Mesenchymal stem cell (in vitro differentiated cells and primary cell): ENCODE measurements at regions not wholly inside any gene's neighbourhood (a gene's known extent, or its start where the extent isn't known, plus 50 kb on each side); places are given as distances from the start of the nearest gene placed in this dataset.

Experiments used
- DNase-seq: peaks from one replicate; pipeline ENCODE4 v3.0.0-alpha.2; 2013
- H2AFZ ChIP-seq: one replicate; pipeline ENCODE4 v1.6.1; 2013; ENCODE audit warnings: low read depth, mild to moderate bottlenecking, control low read depth, inconsistent platforms, low read length, moderate library complexity
- H2AK5ac ChIP-seq: 2 replicates; pipeline ENCODE4 v1.6.1; 2013; ENCODE audit warnings: low read length, moderate library complexity, mild to moderate bottlenecking, inconsistent platforms; ENCODE audit not compliant: severe bottlenecking
- H2BK120ac ChIP-seq: one replicate; pipeline ENCODE4 v1.6.1; 2013; ENCODE audit warnings: low read depth, mild to moderate bottlenecking, inconsistent platforms, low read length, moderate library complexity
- H2BK12ac ChIP-seq, 2 experiments: one replicate each; pipeline ENCODE4 v1.6.1; 2013; ENCODE audit warnings: inconsistent platforms in 2 of 2, low read length in 2 of 2, mild to moderate bottlenecking in 2 of 2, moderate library complexity in 2 of 2, control low read depth in 1 of 2
- H2BK15ac ChIP-seq: one replicate; pipeline ENCODE4 v1.6.1; 2013; ENCODE audit warnings: mild to moderate bottlenecking, low read depth, inconsistent platforms; ENCODE audit not compliant: poor library complexity, severe bottlenecking
- H2BK5ac ChIP-seq: 2 replicates; pipeline ENCODE4 v1.6.1; 2013; ENCODE audit warnings: low read depth, mild to moderate bottlenecking, low read length, control low read depth, inconsistent platforms; ENCODE audit not compliant: poor library complexity, severe bottlenecking
- H3K14ac ChIP-seq, 2 experiments: one replicate each; pipeline ENCODE4 v1.6.1; 2013; ENCODE audit warnings: inconsistent platforms in 2 of 2, low read length in 2 of 2, control low read depth in 1 of 2, mild to moderate bottlenecking in 1 of 2, moderate library complexity in 1 of 2
- H3K18ac ChIP-seq, 2 experiments: one replicate each; pipeline ENCODE4 v1.6.1; 2013; ENCODE audit warnings: inconsistent platforms in 2 of 2, low read length in 2 of 2, control low read depth in 1 of 2, low read depth in 1 of 2, mild to moderate bottlenecking in 1 of 2
- H3K23ac ChIP-seq, 2 experiments: one replicate each; pipeline ENCODE4 v1.6.1; 2013; ENCODE audit warnings: inconsistent platforms in 2 of 2, low read length in 2 of 2, mild to moderate bottlenecking in 2 of 2, moderate library complexity in 2 of 2, control low read depth in 1 of 2
- H3K27ac ChIP-seq: 2 replicates; pipeline ENCODE4 v1.5.1; 2013; ENCODE audit warnings: mild to moderate bottlenecking, moderate library complexity, low read length, control low read depth, inconsistent platforms; ENCODE audit not compliant: poor library complexity, severe bottlenecking
- H3K27me3 ChIP-seq, 2 experiments: 2 replicates each; pipeline versions ENCODE4 v1.6.1 to v1.7.0; 2013; ENCODE audit warnings: low read length in 2 of 2, mild to moderate bottlenecking in 2 of 2, moderate library complexity in 2 of 2, control low read depth in 1 of 2, inconsistent platforms in 1 of 2; ENCODE audit not compliant: control insufficient read depth in 1 of 2, insufficient read depth in 1 of 2
- H3K36me3 ChIP-seq, 2 experiments: 2 replicates each; pipeline versions ENCODE4 v1.6.1 to v1.7.0; 2013; ENCODE audit warnings: low read length in 2 of 2, control low read depth in 1 of 2, inconsistent platforms in 1 of 2, low read depth in 1 of 2, mild to moderate bottlenecking in 1 of 2; ENCODE audit not compliant: insufficient read depth in 2 of 2, control insufficient read depth in 1 of 2
- H3K4ac ChIP-seq, 2 experiments: one replicate each; pipeline ENCODE4 v1.6.1; 2013; ENCODE audit warnings: inconsistent platforms in 2 of 2, low read length in 2 of 2, mild to moderate bottlenecking in 2 of 2, moderate library complexity in 2 of 2, control low read depth in 1 of 2, low read depth in 1 of 2
- H3K4me1 ChIP-seq: 2 replicates; pipeline ENCODE4 v1.6.1; 2013; ENCODE audit warnings: low read depth, low read length, control low read depth; ENCODE audit not compliant: control insufficient read depth, insufficient read depth
- H3K4me2 ChIP-seq: 2 replicates; pipeline ENCODE4 v1.6.1; 2013; ENCODE audit warnings: low read length, mild to moderate bottlenecking, inconsistent platforms; ENCODE audit not compliant: poor library complexity, severe bottlenecking
- H3K4me3 ChIP-seq, 2 experiments: 2 replicates each; pipeline versions ENCODE4 v1.5.1 to v1.7.0; 2013; ENCODE audit warnings: low read length in 2 of 2, mild to moderate bottlenecking in 2 of 2, control low read depth in 1 of 2, low read depth in 1 of 2; ENCODE audit not compliant: insufficient read depth in 1 of 2
- H3K79me1 ChIP-seq: replicated peaks from 2 replicates; pipeline ENCODE4 v1.6.1; 2013; ENCODE audit warnings: mild to moderate bottlenecking, control low read depth, low read length, inconsistent platforms; ENCODE audit not compliant: poor library complexity, severe bottlenecking
- H3K9ac ChIP-seq: 2 replicates; pipeline ENCODE4 v1.7.0; 2013; ENCODE audit warnings: mild to moderate bottlenecking, low read length, moderate library complexity
- H3K9me3 ChIP-seq: 2 replicates; pipeline ENCODE4 v1.7.0; 2013; ENCODE audit warnings: mild to moderate bottlenecking, low read length; ENCODE audit not compliant: control insufficient read depth
- H4K8ac ChIP-seq: one replicate; pipeline ENCODE4 v1.6.1; 2013; ENCODE audit warnings: inconsistent platforms, mild to moderate bottlenecking, low read length, moderate library complexity
- H4K91ac ChIP-seq: one replicate; pipeline ENCODE4 v1.6.1; 2013; ENCODE audit warnings: mild to moderate bottlenecking, low read length, inconsistent platforms
- WGBS: methylation state at CpG from one replicate; pipeline ENCODE4 v1.1.7; 2013; ENCODE audit warnings: mixed read lengths; 5-methylcytosine and 5-hydroxymethylcytosine counted together

DNA sequence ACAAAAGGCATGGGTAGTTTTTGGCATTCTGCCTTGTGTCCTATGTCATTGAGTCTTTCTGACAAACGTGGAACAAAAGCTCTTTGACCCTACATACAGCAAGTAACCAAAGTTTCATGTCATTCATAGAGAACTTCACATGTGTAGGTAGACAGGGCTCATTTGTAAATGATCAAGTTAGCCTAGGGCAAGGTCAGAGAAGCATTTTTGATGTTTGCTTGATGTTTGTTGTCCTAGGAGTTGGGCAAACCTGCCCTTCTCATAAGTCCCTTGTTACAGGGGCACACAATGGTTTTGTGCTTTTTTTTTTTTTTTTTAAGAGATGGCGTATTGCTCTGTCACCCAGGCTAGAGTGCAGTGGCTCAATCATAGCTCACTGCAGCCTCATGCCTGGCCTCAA, 83.3 kb upstream of the FAM136A start:
- no peaks in the 10 kb centered on the region for H3K36me3 ChIP-seq
- H2AK5ac ChIP-seq: no peak overlapping the region
- no peak overlapping the region for H2BK12ac ChIP-seq
- no peak overlapping the region for H4K8ac ChIP-seq
- H3K23ac ChIP-seq: no peak overlapping the region
- H3K14ac ChIP-seq: no peak overlapping the region
- H3K9ac ChIP-seq: no peak overlapping the region
- no peak overlapping the region for H3K4ac ChIP-seq
- no peak overlapping the region for H2BK15ac ChIP-seq
- H3K4me1 ChIP-seq: no peaks in the 10 kb centered on the region
- H3K79me1 ChIP-seq: no peaks in the 10 kb centered on the region
- no peaks in the 10 kb centered on the region for H3K9me3 ChIP-seq
- H4K91ac ChIP-seq: no peak overlapping the region
- no peak overlapping the region for H2BK120ac ChIP-seq
- H3K4me3 ChIP-seq: no peak overlapping the region
- H3K18ac ChIP-seq: no peak overlapping the region
- H2BK5ac ChIP-seq: no peak overlapping the region
- H3K4me2 ChIP-seq: no peak overlapping the region
- peaks cover 0 to 12% of the 10 kb centered on the region in 2 experiments for H3K27me3 ChIP-seq
- H3K27ac ChIP-seq: no peak overlapping the region
- WGBS: 94% methylated on average over 1 of the region's 2 CpGs
- no peak for DNase-seq
- H2AFZ ChIP-seq: no peak overlapping the region

DNA sequence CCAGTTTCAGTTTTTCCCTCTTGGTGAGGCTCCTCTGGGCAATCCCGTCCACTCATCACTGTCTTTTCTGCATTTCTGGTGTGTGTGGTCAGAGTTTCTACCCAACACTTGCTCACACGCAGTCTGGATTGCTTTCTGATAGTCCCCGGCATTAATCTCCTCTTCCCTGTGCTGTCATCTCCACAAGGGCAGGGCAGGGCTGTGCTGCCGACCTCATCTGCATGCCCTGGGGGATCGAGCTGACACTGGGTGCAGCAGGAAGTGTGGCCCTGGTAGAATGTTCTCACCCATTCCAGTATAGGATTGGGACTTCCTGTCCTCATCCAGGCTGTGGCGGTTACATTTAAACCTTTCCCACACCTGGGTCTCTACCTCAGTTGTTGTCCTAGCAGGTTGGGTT, 80.0 kb upstream of the FAM136A start:
- 50% methylated on average over 5 of the region's 6 CpGs for WGBS
- no peak overlapping the region for H3K18ac ChIP-seq

GRCh38 chr2:70381235-70381634, 79.4 kb upstream of the FAM136A start:
- no peak for DNase-seq
- no peak overlapping the region for H3K14ac ChIP-seq
- no peak overlapping the region for H4K8ac ChIP-seq
- H3K9me3 ChIP-seq: no peaks in the 10 kb centered on the region
- no peak overlapping the region for H2BK120ac ChIP-seq
- no peak overlapping the region for H3K27ac ChIP-seq
- H3K4ac ChIP-seq: no peak overlapping the region
- H3K79me1 ChIP-seq: no peaks in the 10 kb centered on the region
- H2BK15ac ChIP-seq: no peak overlapping the region
- WGBS: no CpG with 5 or more reads among the region's 1 CpG
- H3K36me3 ChIP-seq: no peaks in the 10 kb centered on the region
- no peak overlapping the region for H3K4me2 ChIP-seq
- no peak overlapping the region for H3K18ac ChIP-seq
- no peak overlapping the region for H3K23ac ChIP-seq
- no peak overlapping the region for H2AK5ac ChIP-seq
- no peak overlapping the region for H3K4me3 ChIP-seq
- H2BK12ac ChIP-seq: no peak overlapping the region
- no peak overlapping the region for H4K91ac ChIP-seq
- no peak overlapping the region for H2AFZ ChIP-seq
- peaks cover 0 to 17% of the 10 kb centered on the region in 2 experiments for H3K27me3 ChIP-seq
- no peak overlapping the region for H2BK5ac ChIP-seq
- no peaks in the 10 kb centered on the region for H3K4me1 ChIP-seq
- no peak overlapping the region for H3K9ac ChIP-seq

More for the DNA sequence above, 80.0 kb upstream of the FAM136A start:
- no peak overlapping the region for H2AFZ ChIP-seq
- no peak overlapping the region for H3K23ac ChIP-seq
- H3K27me3 ChIP-seq: peaks cover 0 to 17% of the 10 kb centered on the region in 2 experiments
- DNase-seq: peak; percentile 50
- H2BK15ac ChIP-seq: no peak overlapping the region
- H3K4me1 ChIP-seq: no peaks in the 10 kb centered on the region
- H3K14ac ChIP-seq: peak overlapping the region in 1 of 2 experiments; percentile 75
- H3K4me2 ChIP-seq: no peak overlapping the region
- no peak overlapping the region for H2BK5ac ChIP-seq
- H3K9me3 ChIP-seq: no peaks in the 10 kb centered on the region
- H2BK12ac ChIP-seq: no peak overlapping the region
- no peaks in the 10 kb centered on the region for H3K36me3 ChIP-seq
- H3K9ac ChIP-seq: no peak overlapping the region
- H3K27ac ChIP-seq: no peak overlapping the region
- H4K8ac ChIP-seq: no peak overlapping the region
- no peak overlapping the region for H3K4me3 ChIP-seq
- H2AK5ac ChIP-seq: no peak overlapping the region
- no peak overlapping the region for H3K4ac ChIP-seq
- H2BK120ac ChIP-seq: no peak overlapping the region
- H3K79me1 ChIP-seq: no peaks in the 10 kb centered on the region
- no peak overlapping the region for H4K91ac ChIP-seq

DNA sequence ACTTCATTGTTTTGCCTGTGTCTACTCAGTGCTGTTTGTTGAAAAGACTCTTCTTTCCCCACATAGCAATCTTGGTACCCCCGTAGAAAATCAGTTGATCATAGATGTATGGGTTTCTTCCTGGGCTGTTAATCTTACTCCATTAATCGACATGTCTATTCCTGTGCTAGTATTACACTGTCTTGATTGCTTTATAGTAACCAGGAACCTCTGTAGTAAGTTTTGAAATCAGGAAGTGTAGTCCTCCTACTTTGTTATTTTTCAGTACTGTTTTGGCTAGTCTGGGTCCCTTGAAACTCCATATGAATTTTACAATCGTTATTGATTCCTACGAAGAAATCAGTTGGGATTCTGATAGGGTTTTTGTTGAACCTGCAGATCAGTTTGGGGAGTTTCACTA, 78.8 kb upstream of the FAM136A start:
- Histone ChIP-seq H2BK15ac (no peak overlapping the region), H3K4me3 (no peak overlapping the region), H3K36me3 (no peaks in the 10 kb centered on the region), H3K4me1 (no peaks in the 10 kb centered on the region), H3K4ac (no peak overlapping the region), H3K79me1 (no peaks in the 10 kb centered on the region), H3K27ac (no peak overlapping the region), H3K23ac (no peak overlapping the region), H2BK12ac (no peak overlapping the region), H4K8ac (no peak overlapping the region), H3K14ac (no peak overlapping the region), H2AK5ac (no peak overlapping the region), H2BK5ac (no peak overlapping the region), H3K9me3 (no peaks in the 10 kb centered on the region), H3K9ac (no peak overlapping the region), H3K18ac (no peak overlapping the region), H2AFZ (no peak overlapping the region), H2BK120ac (no peak overlapping the region), H4K91ac (no peak overlapping the region), H3K27me3 (peaks cover 0 to 17% of the 10 kb centered on the region in 2 experiments), H3K4me2 (no peak overlapping the region)
- WGBS: 100% methylated on average over 2 of the region's 4 CpGs
- DNase-seq: no peak
